SK-N-MC (cell line): ENCODE measurements at regions not wholly inside any gene's neighbourhood (a gene's known extent, or its start where the extent isn't known, plus 50 kb on each side); places are given as distances from the start of the nearest gene placed in this dataset.

Experiments
- EZH2 ChIP-seq: fragments of 200-600 bp; sonication (generic); IDR thresholded peaks from one replicate; pipeline ENCODE4 v1.6.1; 2017; ENCODE audit warnings: antibody characterized with exemption
- POLR2AphosphoS5 ChIP-seq: IDR thresholded peaks from 2 replicates; pipeline ENCODE4 v1.6.1; 2012; ENCODE audit warnings: mild to moderate bottlenecking, low read depth, low read length, borderline replicate concordance

GRCh38 chr2:120916446-120916845 is 180.8 kb downstream of the GLI2 start:
- TF ChIP-seq POLR2AphosphoS5 (no peak), EZH2 (no peak)
